ENCODE measurements at regions not wholly inside any gene's neighbourhood (a gene's known extent, or its start where the extent isn't known, plus 50 kb on each side); places are given as distances from the start of the nearest gene placed in this dataset.

DNA sequence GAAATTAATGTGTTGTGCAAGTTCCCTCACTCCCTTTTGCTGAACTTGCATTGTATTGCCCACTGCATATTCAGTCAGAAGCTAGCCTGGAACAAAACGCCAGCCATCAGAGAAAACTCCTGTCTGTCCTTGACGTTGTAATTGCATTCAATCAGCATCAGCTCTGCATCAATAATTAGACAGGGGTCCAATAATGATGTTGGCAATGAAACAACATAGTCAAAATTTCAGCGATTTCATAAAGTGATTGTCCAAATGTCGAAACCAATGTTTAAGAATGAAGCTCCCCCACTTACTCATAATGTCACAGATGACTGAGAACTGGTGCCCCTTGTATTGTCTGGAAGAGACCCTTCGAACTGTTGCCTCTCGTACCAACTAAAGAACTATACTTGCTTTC is 504.2 kb upstream of the TENM3 start:
- 73% methylated on average over 2 of the region's 6 CpGs; no CpG with 5 or more reads in 1 of the 2 experiments for WGBS, 2 experiments (ENCODE audit: extremely low coverage in 2 of 2, insufficient read length in 1 of 2)
- Histone ChIP-seq H2BK15ac (ENCODE audit: low read depth, low read length) (no peak overlapping the region), H4K20me1 (ENCODE audit: insufficient read depth, low read length) (no peaks in the 10 kb centered on the region), H4K91ac (ENCODE audit: insufficient read depth, low read depth, low read length) (no peak overlapping the region), H3K4me1 (ENCODE audit: control insufficient read depth, insufficient read depth, low read length) (no peaks in the 10 kb centered on the region), H3K23ac (ENCODE audit: low read depth, low read length) (no peak overlapping the region), H3K4me3 (ENCODE audit: insufficient read depth, low read depth, low read length) (no peak overlapping the region), H4K8ac (ENCODE audit: low read depth in 2 of 2, low read length in 2 of 2) (no peak overlapping the region), H3K4me2 (ENCODE audit: low read depth, low read length) (no peak overlapping the region), H3K18ac (ENCODE audit: low read depth, low read length) (no peak overlapping the region), H3K9ac (ENCODE audit: low read depth, low read length) (no peak overlapping the region), H2BK120ac (ENCODE audit: low read depth, low read length) (no peak overlapping the region), H3K56ac (ENCODE audit: extremely low read depth, insufficient read depth, low read length) (no peak overlapping the region), H4K5ac (ENCODE audit: low read depth, low read length) (no peak overlapping the region), H2BK5ac (ENCODE audit: low read depth, low read length, poor library complexity, severe bottlenecking) (no peak overlapping the region), H3K79me1 (ENCODE audit: low read depth in 1 of 2, low read length in 2 of 2) (no peaks in the 10 kb centered on the region), H2BK20ac (ENCODE audit: low read depth, low read length) (no peak overlapping the region), H2AK5ac (ENCODE audit: low read depth, low read length) (no peak overlapping the region), H3K9me3 (ENCODE audit: control insufficient read depth, insufficient read depth, low read length) (no peaks in the 10 kb centered on the region), H3K27ac (ENCODE audit: insufficient read depth, low read length) (no peak overlapping the region), H2AK9ac (replicated peaks; ENCODE audit: low read depth, low read length, poor library complexity) (no peak overlapping the region), H3K4ac (ENCODE audit: low read depth, low read length) (no peak overlapping the region), H3K36me3 (ENCODE audit: control insufficient read depth, insufficient read depth, low read length) (no peaks in the 10 kb centered on the region), H3K9me1 (ENCODE audit: insufficient read depth, low read length) (no peaks in the 10 kb centered on the region), H2AFZ (replicated peaks; ENCODE audit: low read length, poor library complexity) (no peak overlapping the region), H3K14ac (replicated peaks; ENCODE audit: low read depth, low read length) (no peak overlapping the region), H3K27me3 (ENCODE audit: control insufficient read depth, insufficient read depth, low read length) (no peaks in the 10 kb centered on the region)
- TF ChIP-seq ELK1 (IDR thresholded peaks at IDR 0.05; ENCODE audit: borderline replicate concordance, low read depth, low read length): no peak
- TF ChIP-seq MAZ (IDR thresholded peaks at IDR 0.05; ENCODE audit: borderline replicate concordance, low read depth, low read length): no peak
- no peak for TF ChIP-seq RFX5 (IDR thresholded peaks at IDR 0.05; ENCODE audit: low read depth, low read length)
- TF ChIP-seq MAFK (IDR thresholded peaks at IDR 0.05; ENCODE audit: low read depth, low read length): no peak
- no peak for TF ChIP-seq CEBPB (IDR thresholded peaks at IDR 0.05; ENCODE audit: low read depth, low read length)
- no peak for TF ChIP-seq BHLHE40 (IDR thresholded peaks at IDR 0.05; ENCODE audit: low read depth, low read length)
- no peak for TF ChIP-seq CTCF (conservative IDR thresholded peaks at IDR 0.05; ENCODE audit: low read depth, low read length)
- TF ChIP-seq NFE2L2 (IDR thresholded peaks at IDR 0.05; ENCODE audit: low read depth, low read length): no peak
- no peak for TF ChIP-seq POLR2A (IDR thresholded peaks at IDR 0.05; ENCODE audit: low read depth, low read length)
- no peak for TF ChIP-seq SMC3 (IDR thresholded peaks at IDR 0.05; ENCODE audit: low read depth, low read length)
- no peak for TF ChIP-seq RAD21 (IDR thresholded peaks at IDR 0.05; ENCODE audit: low read length)
- TF ChIP-seq MXI1 (IDR thresholded peaks at IDR 0.05; ENCODE audit: borderline replicate concordance, low read depth, low read length): no peak
- TF ChIP-seq CHD1 (IDR thresholded peaks at IDR 0.05; ENCODE audit: low read depth, low read length): no peak
- TF ChIP-seq, protein P1, sequence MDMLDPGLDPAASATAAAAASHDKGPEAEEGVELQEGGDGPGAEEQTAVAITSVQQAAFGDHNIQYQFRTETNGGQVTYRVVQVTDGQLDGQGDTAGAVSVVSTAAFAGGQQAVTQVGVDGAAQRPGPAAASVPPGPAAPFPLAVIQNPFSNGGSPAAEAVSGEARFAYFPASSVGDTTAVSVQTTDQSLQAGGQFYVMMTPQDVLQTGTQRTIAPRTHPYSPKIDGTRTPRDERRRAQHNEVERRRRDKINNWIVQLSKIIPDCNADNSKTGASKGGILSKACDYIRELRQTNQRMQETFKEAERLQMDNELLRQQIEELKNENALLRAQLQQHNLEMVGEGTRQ (IDR thresholded peaks at IDR 0.05; ENCODE audit: low read depth, low read length): no peak
- no peak for TF ChIP-seq FOS (IDR thresholded peaks at IDR 0.05; ENCODE audit: low read depth, low read length)
- no peak for TF ChIP-seq RCOR1 (IDR thresholded peaks at IDR 0.05; ENCODE audit: insufficient replicate concordance, low read length)
- POLR2A ChIA-PET (ENCODE audit: unreplicated experiment): no interaction called here
- dilution Hi-C loops (cut with HindIII; ENCODE audit: low sequenced_read_pairs, unreplicated experiment): no loop called here
- in situ Hi-C loops (cut with MboI; ENCODE audit: low sequenced_read_pairs): no loop called here
- intact Hi-C loops (cut with micrococcal nuclease): no loop called here
- CTCF ChIA-PET: no interaction called here
- BruUV-seq (replicated peaks): no TSS peak
- no peak for ATAC-seq (ENCODE audit: low read depth)
- no peak for DNase-seq

Data from IMR-90 (cell line).